GM12864 (cell line): ENCODE measurements at regions not wholly inside any gene's neighbourhood (a gene's known extent, or its start where the extent isn't known, plus 50 kb on each side); places are given as distances from the start of the nearest gene placed in this dataset.

Experiments used
- DNase-seq: peaks from one replicate; pipeline ENCODE4 v3.0.0-alpha.2; 2011; ENCODE audit warnings: low read depth
- H3K4me3 ChIP-seq: 2 replicates; pipeline ENCODE4 v1.5.1; 2011; ENCODE audit warnings: mild to moderate bottlenecking, low read depth, low read length, control low read depth
- TF ChIP-seq, protein P1 (sequence below): IDR thresholded peaks from 2 replicates; pipeline ENCODE4 v1.5.1; 2011; ENCODE audit warnings: low read depth, mild to moderate bottlenecking, moderate library complexity, low read length, control low read depth, inconsistent platforms; ENCODE audit errors: missing control alignments

DNA sequence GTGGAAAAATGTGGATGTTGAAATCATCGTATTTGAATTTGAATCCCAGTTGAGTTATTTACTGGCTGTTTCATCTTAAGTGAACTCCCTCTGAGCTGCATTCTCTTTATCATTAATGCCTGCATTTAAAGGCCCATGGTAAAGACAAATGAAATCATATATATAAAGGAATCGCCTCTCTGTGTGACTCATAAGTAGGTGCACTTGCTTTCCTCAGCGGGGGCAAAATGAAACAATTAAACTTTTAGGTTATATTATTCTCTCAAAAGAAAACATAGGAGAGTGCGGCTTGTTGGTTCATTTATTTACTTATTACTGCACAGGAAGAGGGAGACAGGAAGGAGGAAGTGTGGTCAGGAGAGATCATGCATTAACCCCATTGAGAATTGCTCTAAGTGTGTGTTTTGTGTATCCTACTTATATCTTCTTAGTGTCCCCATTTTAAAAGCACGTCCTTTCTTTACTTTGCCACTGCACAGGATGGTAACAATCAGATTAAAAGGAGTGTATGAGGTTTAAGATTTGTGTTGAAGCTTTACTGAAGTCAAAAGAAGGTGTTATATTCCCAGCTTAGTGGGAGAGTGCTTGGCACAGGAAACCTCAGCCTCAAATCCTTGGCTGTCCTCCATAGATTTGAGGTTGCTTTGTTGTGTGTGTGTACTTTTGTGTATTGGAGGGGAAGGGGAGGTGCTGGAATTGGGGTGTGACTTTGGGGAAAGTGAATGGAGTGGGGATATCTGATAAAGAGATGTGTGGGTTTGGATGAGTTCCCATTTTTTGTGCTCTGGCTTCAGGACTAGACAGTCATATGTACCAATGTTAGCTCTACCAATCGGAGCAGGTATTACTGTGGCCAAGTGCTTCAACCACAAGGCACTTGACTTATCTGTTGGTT lies 595.8 kb upstream of the NR2F2 start:
- no peak for DNase-seq
- TF ChIP-seq, protein P1, sequence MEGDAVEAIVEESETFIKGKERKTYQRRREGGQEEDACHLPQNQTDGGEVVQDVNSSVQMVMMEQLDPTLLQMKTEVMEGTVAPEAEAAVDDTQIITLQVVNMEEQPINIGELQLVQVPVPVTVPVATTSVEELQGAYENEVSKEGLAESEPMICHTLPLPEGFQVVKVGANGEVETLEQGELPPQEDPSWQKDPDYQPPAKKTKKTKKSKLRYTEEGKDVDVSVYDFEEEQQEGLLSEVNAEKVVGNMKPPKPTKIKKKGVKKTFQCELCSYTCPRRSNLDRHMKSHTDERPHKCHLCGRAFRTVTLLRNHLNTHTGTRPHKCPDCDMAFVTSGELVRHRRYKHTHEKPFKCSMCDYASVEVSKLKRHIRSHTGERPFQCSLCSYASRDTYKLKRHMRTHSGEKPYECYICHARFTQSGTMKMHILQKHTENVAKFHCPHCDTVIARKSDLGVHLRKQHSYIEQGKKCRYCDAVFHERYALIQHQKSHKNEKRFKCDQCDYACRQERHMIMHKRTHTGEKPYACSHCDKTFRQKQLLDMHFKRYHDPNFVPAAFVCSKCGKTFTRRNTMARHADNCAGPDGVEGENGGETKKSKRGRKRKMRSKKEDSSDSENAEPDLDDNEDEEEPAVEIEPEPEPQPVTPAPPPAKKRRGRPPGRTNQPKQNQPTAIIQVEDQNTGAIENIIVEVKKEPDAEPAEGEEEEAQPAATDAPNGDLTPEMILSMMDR: no peak
- H3K4me3 ChIP-seq: no peak overlapping the region

DNA sequence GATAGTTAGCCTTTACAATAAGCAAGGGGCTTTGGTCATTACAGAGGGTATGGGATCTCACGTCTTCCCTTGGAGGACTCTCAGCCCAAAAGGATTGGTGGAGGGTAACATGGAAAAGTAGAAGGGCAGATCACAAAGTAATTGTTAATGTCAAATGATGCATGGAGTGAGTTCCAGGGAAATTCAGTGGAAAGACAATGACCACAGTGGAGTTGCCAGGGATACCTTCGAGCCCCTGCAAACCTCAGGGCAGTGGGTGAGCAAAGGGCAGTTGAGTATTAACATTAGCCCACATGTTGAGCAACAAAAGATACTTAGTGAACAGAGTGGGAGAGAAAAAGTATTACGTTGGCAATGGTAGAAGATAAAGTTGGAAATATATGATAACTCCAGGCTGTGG lies 593.4 kb upstream of the NR2F2 start:
- TF ChIP-seq, protein P1: no peak
- DNase-seq: no peak

DNA sequence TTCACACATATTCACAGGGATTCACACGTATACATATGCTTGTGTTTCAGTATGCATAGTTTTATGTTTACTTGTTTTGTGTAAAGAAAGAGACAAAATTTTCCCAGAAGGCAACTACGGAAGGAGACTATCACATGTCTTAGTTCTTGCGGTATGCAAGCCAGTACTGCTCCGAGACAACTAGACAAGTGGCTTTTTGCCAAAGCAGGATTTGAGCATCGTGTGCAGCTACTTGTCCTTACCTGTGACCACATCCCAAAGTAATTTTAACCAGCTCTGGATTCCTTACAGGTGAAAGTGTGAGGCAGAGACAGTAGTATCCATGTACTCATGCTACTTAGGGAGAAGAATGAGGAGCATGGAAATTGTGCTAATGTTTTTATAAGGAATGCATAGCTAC lies 591.4 kb upstream of the NR2F2 start:
- TF ChIP-seq, protein P1: no peak
- no peak overlapping the region for H3K4me3 ChIP-seq

More for the DNA sequence above, 593.4 kb upstream of the NR2F2 start:
- H3K4me3 ChIP-seq: no peak overlapping the region

DNA sequence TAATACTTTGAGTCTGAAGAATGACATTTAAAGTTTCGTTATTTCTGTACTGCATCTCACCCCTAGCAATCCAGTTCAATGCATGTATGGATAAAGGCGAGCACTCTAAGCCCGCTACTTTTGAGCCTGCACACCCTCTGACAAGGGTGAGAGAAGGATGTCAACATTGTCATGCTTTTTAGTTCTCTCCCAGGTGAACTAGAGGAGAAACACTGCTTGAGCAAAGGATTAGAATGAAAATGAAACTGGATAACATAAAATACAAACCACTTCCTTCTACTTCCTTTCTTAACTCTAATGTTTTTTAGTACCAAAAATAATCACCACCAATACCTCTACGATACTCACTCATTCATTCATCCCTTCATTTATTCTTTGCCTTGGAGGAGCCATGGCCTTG lies 588.7 kb upstream of the NR2F2 start:
- H3K4me3 ChIP-seq: no peak overlapping the region
- TF ChIP-seq, protein P1: no peak
- DNase-seq: no peak

More for the DNA sequence above, 591.4 kb upstream of the NR2F2 start:
- DNase-seq: no peak

DNA sequence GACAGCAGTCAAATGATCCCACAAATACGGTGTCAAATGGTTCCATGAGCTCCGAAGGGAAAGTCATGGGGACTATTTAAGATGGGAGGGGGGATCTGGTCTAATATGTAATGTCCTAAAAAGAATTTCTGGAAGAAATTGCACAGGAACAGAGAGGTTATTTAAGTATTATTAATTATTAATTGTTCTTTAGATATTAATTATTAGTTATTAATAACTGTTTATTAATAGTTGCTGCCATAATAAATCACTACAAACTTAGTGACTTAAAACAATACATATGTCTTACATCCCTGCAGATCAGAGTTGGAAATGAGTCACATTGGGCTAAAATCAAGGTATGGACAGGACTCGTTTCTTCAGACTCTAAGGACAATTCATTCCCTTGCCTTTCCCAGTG lies 588.2 kb upstream of the NR2F2 start:
- DNase-seq: no peak
- no peak overlapping the region for H3K4me3 ChIP-seq
- TF ChIP-seq, protein P1: no peak

DNA sequence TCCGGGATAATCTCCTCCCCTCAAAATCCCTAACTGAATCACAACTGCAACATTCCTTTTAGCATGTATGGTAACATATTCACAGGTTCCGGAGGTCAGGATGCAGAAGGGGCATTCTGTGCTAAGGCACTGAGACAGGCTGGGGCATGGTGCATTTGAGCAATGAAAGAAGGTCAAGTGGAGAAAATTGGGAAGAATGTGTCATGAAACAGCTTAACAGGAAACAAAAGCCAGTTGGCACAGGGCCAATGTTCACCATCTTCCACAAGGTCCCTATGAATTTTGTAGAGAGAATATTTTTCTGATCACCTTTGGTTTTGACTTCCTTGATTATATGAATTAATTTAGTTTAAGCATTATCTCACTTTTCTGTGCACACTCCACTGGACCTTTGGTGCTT lies 587.7 kb upstream of the NR2F2 start:
- DNase-seq: no peak
- TF ChIP-seq, protein P1: no peak
- no peak overlapping the region for H3K4me3 ChIP-seq

DNA sequence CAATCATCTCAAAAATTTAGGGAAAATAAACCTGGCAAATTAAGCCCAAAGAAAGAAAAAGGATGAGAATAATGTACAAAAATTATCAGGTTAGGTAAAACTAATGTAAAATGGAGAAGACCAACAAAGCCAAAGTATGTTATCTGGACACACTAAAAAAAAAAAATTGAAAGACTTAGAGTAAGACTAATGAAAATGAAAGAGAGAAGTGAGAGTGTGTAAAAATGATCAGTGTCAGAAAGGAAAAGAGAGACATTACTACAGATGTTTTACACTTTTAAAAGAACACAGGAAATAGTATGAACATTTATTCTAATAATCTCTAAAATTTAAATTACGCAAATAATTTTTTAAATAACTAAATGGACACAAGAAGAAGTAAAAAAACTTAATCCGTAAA lies 573.3 kb upstream of the NR2F2 start:
- no peak overlapping the region for H3K4me3 ChIP-seq
- DNase-seq: no peak
- TF ChIP-seq, protein P1: no peak
